ENCODE measurements at regions not wholly inside any gene's neighbourhood (a gene's known extent, or its start where the extent isn't known, plus 50 kb on each side); places are given as distances from the start of the nearest gene placed in this dataset.

- H3K27ac ChIP-seq, result no peak overlapping the region
- no peak for TF ChIP-seq CTCF (conservative IDR thresholded peaks at IDR 0.05)
Measured at GRCh38 chr10:64497306-64497705, 976.1 kb downstream of the REEP3 start.

GRCh38 chr10:64501807-64502206 is 980.6 kb downstream of the REEP3 start:
- TF ChIP-seq CTCF (conservative IDR thresholded peaks at IDR 0.05), result no peak

GRCh38 chr10:64502936-64503335 is 981.7 kb downstream of the REEP3 start:
- no peak overlapping the region for H3K27ac ChIP-seq
- TF ChIP-seq CTCF (conservative IDR thresholded peaks at IDR 0.05), result no peak

More at GRCh38 chr10:64501807-64502206, 980.6 kb downstream of the REEP3 start:
- no peak overlapping the region for H3K27ac ChIP-seq

- H3K27ac ChIP-seq, result no peak overlapping the region
- no peak for TF ChIP-seq CTCF (conservative IDR thresholded peaks at IDR 0.05)
Measured at GRCh38 chr10:64503429-64503828, 982.2 kb downstream of the REEP3 start.

GRCh38 chr10:64505501-64505900 is 984.3 kb downstream of the REEP3 start:
- TF ChIP-seq CTCF (conservative IDR thresholded peaks at IDR 0.05), result no peak
- no peak overlapping the region for H3K27ac ChIP-seq

DNA sequence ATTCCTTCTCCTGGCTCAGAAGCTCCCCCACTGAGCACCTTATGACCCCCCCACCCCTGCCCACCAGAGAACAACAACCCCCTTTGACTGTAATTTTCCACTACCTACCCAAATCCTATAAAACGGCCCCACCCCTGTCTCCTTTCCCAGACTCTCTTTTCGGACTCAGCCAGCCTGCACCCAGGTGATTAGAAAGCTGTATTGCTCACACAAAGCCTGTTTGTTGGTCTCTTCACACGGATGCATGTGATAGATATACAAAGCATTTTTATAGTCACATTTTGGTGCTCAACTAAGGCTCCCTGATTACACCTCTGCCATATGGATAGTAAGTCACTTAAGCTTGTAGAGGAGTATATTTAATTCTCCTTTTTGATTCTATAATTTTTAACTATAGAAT is 985.8 kb downstream of the REEP3 start:
- no peak for TF ChIP-seq CTCF (conservative IDR thresholded peaks at IDR 0.05)
- no peak overlapping the region for H3K27ac ChIP-seq

GRCh38 chr10:64507651-64508028 is 986.4 kb downstream of the REEP3 start:
- TF ChIP-seq CTCF (conservative IDR thresholded peaks at IDR 0.05), result no peak
- H3K27ac ChIP-seq, result no peak overlapping the region
